ENCODE measurements at regions not wholly inside any gene's neighbourhood (a gene's known extent, or its start where the extent isn't known, plus 50 kb on each side); places are given as distances from the start of the nearest gene placed in this dataset.
"Not testable (repeated sequence)": the region's sequence is repeated elsewhere in the genome, so short reads cannot be mapped to it uniquely, and the experiment has no call there.

DNA sequence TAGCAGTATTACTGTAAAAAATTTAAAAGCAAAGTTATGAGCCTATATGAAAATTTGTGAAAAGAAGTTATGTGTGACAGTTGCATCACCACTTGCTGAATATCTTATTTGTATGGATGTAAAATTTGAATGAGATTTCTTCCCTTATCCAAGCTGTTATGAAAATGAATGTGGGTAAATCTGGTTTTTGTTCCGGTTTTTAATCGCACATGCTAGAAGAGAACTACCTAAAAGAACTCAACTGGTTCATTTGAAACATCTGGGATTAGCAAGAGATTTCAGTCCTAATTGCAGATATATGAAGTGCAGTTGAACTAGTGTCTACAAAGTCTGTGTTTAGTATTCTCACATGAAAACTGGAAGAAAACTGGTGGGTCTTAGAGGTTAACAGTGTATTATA is 467.1 kb upstream of the SPHKAP start:
- DNase-seq = no peak

DNA sequence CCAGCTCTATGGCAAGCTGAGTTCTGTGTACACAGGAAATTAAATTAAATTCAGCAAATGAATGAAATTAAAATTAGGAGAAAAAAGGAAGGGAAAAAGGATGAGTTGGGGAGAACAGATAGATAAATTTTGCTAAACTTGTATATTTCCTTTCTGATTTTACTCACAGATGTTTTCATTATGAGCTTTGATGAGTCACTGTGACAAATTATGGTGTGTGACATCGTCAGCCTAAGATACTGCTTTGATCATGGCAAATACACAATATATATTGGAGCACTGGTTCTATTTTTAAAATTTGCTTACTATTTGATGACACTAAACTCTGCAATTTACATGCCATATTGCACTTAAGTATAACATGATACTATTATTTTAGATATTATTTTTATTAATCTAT is 464.6 kb upstream of the SPHKAP start:
- no peak for DNase-seq

DNA sequence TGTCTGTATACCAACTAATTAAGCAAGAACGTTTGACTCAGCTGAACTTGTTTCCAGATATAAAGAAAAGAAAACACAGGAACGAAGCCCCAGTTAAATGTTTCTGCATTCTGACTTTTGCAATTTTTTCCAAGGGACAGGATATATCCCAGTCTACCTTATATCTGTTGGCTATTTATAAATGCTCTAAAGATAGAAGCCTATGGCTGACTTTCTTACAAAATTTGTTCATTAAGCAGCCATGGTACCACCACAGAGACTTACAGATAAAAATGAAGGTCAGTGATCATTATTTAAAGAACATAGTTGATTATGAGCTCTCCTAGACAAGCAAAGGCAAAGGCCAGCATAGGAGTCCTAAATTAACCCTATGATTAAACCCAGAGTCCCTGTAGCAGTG is 462.7 kb upstream of the SPHKAP start:
- DNase-seq = no peak

DNA sequence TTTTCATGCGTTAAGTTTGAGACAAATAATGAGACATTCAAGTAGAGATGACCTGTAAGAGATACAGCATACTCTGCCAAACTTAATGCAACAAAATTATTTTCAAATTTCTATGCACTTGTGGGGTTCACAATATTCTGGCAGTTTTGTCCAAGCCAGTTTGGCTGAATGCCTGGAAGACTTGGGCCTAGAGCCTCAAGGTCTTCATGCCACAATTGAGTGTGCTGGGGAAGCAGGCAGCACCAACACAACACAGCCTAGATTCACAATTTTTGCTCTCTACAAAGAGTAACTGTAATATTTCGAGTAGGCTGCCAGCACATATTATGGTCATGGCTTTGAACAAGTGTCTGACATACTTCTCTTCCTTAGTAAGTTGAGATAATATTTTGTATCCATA is 461.4 kb upstream of the SPHKAP start:
- DNase-seq = no peak

DNA sequence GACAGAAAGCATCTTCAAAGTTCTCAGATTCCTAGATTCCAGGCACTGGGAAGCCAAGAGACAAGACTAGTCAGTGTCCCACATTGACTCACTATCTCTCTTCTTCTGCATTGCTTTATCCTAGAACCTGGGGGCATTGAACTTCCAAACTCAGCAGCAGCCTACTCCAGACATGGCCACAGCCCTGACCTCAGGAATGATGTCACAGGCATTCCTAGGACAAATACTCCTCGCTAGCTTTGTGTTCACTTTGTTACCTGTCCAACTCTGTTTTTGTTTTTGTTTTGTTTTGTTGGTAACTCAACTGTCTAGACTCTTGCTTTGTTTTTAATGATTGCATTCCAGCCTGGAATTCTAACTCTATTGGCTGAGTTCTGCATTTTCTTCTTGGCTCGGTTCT is 449.3 kb upstream of the SPHKAP start:
- peak; percentile 63 for DNase-seq

DNA sequence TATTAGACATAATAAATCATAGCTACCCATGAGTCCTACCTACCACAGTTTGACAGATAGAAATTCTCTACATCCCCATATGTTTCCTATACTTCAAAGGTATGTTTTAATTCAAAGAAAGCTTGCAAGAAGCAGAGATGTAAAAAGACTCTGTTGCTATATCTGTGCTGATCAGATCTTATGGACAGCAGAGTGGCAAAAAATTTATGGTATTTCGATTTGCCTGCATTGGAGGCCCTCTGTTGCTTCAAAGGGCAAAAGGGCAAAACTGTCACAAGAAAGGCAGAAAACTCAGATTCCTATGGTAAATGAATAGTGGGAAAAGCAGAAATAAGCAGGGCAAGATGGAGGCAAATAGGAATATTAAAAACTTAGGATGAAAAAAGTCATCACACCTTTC is 447.8 kb upstream of the SPHKAP start:
- no peak for DNase-seq

DNA sequence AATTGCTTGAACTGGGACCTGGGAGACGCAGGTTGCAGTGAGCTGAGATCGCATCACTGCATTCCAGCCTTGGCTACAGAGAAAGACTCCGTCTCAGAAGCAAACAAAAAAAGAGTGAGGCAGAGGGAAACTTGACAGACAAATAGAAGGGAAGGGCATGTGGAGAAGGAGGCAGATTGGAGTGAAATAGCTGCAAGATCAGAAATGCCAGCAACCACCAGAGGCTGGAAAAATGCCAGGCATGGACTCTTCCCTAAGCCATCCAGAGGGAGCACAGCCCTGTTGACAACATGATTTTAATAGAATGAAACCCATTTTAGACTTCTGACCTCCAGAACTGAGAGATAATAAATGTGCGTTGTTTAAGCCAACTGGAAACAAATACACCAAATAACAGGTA is 447.2 kb upstream of the SPHKAP start:
- DNase-seq = no peak

DNA sequence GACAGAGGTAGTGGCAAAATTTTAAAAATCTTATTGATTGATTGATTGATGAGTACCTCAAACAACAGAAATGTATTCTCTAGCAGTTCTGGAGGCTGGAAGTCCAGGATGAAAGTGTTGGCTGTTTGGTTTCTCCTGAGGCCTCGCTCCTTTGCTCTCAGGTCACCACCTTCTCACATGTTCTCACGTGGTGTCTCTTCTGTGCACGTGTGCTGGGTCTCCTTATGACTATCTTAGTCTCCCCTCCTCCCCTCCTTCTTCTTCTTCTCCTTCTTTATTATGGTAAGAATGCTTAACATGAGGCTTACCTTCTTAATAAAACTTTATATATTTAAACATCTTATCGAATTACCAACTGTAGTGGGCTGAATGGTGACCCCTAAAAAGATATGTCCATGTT is 446.0 kb upstream of the SPHKAP start:
- no peak for DNase-seq

DNA sequence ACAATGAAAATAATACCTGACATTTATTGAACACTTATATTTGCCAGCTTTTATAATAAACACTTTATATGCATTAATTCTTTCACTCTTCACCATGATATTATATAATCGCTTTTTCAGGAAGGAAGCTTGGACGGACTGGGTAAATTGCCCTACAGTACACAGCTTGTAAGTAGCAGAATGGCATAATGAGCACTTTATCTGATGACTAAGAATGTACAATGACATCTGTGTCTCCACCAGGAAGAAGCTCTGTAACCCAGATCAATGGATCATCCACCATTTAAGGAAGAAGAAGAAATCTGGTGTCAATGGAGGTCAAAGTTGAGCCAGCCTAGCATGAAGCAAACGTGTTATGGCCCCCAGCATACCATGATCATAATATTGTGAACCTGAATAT is 444.0 kb upstream of the SPHKAP start:
- DNase-seq = no peak

DNA sequence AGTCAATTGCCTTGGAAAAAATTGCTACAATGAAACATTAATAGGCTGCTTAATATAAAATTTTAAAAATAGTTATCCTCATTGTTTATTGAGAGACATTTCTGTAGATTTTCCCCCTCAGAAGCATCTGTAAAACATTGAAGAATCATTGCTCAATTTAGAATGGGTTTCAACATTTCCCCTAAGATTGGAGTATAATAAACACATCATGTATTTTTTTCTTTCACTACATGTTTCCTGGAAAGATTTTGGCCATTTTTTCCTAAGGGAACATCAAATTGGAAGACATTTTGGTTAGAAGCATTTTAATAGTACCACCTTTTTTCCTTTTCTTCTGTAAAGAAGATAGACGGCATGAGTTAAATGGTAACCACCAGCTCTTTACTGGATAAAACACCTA is 443.2 kb upstream of the SPHKAP start:
- DNase-seq = no peak

DNA sequence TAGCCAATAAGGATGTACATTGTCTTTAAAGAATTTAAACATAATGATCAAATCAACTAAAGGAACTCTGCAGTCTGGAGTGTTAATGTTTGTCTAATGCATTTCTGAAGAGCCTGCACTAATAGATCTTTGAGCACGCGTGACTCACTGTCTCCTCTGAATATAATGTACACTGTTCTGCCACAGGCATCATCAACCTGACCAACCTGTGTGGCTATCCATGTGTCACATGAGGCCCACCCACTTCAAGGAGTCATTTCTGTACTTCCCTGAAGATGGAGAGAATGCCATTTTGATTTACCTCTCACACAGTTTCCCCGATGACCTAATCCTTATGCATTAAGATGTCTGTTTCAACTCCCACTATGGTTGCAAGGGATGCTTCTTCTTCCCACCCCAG is 434.0 kb upstream of the SPHKAP start:
- no peak for DNase-seq

DNA sequence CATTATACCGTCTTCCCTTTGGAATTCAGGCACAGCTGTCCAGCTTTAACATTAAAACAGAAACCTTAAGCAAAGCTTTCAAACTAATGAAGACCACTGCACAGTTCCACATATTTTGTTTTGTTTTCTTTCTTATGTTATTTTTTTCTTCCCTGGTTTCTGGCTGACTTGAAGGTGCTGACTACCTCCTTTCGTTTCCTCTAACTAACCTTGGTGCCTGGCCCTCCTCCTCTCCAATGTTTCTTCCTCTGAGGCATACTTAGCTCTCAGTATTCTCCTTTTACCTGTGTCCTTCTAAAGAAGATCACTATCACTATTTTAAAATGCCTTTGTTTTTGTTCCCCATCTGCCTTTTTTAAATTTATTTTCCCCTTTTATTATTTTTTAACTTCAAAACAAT is 433.3 kb upstream of the SPHKAP start:
- DNase-seq = no peak

DNA sequence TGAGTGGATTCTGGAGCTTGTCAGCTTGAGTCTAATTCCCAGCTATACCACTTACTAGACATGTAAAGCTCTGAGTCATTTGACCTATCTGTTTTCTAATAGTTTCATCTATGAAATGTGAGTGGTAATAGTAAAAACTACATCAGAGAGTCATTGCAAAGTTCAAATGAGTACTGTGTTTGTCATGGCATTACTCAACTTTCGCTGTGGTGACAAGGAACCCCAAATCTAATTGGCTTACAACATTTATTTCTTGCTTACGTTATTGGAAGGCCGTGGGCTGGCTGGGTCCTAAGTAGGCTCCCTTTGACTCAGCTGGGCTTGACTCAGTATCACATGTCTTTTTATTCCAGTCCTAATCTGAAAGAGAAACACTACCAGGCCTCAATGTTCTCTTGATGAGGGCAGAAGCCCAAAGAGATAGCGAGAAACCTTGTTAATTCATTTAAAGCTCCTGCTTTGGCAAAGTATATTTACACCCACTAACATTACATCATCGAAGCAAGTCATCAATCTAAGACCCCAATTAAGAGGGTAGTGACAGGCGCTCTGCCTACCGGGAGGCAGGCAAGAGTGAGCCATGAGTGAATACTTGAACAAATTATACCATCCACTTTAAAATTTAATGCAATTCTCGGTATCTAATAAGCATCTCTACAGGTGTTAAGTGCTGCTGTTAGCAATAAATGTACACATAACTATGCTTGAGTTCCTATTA is 431.8 kb upstream of the SPHKAP start:
- DNase-seq = no peak

DNA sequence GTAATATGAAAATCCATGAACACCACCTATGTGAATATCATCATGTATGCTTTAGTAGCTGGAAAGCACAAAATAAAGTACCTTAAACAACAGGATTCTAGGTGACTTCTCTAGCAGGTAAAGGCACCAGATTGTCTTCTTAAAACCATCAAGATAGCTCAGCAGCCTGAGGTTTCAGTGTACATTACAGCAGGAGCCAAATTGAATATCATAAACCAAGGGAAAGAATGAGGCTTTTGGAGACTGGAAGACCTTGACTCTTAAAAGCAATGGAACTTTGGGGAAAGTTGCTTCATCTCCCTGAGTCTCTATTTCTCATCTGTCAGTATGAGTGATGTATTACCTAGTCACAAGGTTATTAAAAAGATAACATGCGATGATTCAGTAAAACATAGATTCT is 429.7 kb upstream of the SPHKAP start:
- no peak for DNase-seq

DNA sequence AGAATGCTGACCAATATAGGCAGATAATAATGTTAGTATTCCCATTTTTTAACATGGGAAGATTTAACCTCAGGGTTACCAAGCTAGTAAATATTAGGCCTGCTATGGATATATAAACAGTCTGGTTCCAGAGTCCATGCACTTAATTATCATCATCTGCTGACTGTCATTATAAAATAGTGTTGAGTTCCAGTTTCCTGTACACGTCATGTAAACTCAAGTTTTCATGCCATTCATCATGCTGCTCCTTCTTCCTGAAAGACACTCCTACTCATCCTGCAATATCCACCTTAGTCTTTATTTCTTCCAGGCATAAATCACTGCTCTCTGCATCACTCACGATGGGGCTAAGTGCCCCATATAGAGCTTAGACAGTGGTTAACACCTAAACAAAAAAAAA is 420.8 kb upstream of the SPHKAP start:
- DNase-seq = no peak

DNA sequence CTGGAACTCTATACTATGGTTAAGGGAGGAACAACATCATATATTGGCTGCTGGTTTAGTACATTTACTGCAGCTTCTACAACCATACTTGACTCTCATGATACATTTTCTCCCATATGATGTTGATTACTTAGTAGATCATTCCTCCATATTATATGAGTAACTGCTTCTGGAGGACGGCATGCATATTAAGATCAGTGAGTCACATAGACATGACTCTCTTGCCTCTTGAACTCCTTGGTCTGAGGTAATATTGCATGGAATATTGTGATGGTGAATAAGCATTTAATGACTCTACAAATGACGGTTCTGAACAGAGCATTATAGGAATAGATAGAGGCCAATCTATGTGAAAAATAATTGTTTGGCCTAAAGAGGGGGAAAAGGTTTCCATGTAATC is 418.8 kb upstream of the SPHKAP start:
- DNase-seq = no peak

DNA sequence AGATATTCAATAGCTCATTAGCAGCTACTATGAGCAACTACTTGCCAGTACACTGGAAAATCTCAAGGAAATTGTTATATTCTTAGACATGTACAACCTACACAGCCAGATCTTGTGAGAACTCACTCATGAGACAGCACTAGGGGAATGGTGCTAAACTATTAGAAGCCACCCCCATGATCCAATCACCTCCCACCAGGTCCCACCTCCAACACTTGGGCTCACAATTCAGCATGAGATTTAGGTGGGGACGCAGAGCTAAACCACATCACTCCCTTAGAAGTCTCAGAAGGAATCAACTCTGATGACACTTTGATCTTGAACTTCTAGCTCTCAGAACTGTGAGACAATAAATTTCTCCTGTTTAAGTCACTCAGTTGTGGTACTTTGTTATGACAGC is 418.3 kb upstream of the SPHKAP start:
- DNase-seq = no peak

DNA sequence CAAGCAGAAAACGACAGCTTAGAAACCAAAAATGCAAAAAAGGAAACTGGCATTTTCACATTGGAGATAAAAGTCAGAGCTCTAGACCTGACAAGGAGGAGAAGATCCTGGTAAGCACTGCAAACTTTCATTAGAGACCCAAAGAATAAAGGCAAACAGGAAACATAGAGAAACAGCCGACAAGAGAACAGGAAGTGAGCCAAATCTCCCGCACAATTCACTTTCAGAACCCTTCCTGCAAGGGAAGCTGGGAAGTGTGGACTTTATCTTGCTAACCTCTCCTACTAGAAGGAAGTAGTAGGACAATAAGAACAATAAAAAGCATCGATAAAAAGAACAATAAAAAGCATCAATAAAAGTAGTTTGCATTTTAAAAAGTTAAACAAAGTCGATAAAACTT is 417.8 kb upstream of the SPHKAP start:
- DNase-seq = no peak

DNA sequence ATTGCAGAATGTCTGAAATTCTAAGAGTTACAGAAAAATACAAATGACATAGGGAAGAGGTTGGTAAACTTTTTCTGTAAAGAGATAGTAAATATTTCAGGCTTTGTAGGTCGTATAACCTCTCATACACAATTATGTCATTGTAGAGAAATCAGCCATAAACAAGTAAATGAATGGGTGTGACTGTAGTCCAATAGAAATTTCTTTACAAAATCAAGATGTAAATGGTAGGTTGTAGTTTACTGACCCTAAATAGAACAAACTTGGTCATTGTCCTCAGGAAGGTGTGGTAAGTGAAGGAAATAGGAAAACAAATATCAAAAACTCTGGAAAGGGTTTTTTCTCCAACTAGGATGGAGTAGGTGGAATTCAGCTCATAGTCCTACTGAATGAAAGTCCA is 415.5 kb upstream of the SPHKAP start:
- DNase-seq = no peak

DNA sequence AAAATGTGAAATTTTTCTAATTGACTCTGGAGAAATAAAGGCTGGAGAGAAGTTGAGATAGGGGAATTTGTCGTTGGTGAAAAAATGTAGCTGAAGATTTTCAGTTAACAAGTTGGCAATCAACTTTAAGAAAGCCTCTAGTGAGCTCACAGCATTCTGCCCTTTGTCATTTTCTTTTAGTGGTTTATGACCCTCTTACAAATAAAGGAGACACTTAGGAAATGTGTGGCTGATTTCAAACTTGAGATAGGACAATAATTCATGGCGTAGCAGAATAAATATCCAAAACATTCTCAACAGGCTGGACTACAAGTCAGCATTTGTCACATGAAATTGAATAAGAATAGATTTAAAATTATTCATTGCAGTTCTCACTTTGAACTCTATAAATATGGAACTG is 412.5 kb upstream of the SPHKAP start:
- no peak for DNase-seq

DNA sequence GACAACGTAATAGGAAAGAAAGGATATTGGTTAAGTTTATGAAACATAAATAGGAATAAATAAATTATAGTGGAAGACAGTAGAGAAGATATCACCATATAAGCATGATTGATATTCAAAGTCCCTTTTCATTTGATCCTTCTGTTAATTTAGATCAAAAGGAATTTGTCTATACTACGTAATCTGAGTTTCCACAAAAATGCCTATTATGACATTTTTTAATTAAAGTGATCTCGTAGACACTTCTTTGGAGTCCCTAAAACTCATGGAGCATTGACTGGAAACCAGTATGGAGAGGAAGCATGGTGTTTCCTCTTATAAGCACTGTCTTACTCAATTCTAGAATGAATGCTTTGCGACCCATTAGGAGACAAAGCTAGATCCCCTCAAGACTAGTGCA is 411.4 kb upstream of the SPHKAP start:
- DNase-seq = no peak

DNA sequence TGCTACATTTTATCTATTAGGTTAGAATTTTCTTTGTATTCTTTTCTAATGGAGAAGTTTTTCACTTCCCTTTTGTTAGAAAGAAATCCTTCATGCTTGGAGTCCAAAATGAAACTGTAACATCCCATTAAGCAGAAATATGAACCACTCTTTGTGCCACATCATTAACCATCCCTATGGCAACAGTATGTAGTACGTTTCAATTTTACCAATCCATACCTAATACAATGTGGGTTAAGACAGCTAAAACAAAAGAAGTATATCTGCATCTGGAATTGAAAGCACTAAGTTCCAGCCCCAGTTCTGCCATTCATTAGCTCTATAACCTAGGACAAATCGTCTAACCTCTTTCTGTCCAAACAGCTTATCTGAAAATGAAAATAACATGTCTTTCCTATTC is 409.2 kb upstream of the SPHKAP start:
- no peak for DNase-seq

DNA sequence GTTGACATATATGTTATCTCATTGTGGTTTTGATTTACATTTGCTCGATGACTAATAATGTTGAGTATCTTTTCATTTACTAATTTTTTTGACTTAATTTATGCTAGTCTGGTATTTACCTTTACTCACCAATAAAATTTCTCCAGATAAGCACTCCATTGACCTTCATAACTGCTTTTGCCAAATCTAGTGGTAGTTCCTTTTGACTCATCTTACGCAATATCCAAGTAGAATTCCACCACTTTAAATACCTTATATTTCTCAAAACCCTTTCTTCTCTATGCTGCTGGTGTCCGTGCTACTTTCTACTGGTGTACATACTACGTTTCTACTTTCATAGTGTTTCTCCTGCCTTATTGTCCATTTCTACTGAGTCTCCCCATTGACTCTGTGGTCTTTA is 407.6 kb upstream of the SPHKAP start:
- no peak for DNase-seq

DNA sequence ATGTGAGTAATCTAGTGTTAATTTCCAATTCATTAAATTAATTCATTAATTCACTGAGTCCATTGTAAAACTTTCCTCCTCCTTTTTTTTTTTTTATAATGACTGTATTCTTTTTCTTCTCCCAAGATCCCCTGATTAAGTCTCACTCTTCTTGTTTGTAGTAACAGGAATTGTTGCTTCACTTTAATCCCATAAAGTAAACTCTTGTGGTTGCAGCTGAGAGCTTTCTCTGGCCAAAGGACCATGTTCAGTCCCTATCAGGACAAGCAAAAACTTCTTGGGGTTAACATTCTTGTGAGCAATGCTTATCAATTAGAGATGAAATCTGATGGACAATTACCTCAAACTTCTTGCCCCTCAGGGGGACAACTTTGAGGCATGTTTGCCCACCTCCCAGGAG is 400.2 kb upstream of the SPHKAP start:
- no peak for DNase-seq

DNA sequence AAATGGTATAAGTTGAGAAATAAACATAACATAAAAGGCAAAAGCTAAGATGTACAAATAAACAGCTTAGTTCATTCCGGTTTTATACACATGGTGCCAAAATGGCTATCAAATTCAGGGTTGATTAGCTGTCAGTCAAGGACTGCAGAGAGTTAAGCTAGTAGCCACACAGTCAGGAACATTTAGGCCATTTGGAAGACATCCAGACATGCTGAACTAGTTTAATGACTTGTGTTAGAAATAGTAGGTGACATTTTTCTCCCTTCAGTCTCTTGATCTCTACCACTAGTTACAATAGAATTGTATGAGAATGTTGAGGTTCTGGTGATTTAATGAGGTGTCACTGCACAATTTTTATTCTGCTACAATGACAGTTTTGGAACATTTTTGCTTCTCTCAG is 394.4 kb upstream of the SPHKAP start:
- DNase-seq = no peak

DNA sequence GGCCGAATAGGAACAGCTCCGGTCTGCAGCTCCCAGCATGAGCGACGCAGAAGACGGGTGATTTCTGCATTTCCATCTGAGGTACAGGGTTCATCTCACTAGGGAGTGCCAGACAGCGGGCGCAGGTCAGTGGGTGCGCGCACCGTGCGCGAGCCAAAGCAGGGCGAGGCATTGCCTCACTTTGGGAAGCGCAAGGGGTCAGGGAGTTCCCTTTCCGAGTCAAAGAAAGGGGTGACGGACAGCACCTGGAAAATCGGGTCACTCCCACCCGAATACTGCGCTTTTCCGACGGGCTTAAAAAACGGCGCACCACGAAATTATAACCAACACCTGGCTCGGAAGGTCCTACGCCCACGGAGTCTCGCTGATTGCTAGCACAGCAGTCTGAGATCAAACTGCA is 386.8 kb upstream of the SPHKAP start:
- DNase-seq = not testable (repeated sequence)

All from islet precursor cell (in vitro differentiated cells).